ENCODE measurements at regions not wholly inside any gene's neighbourhood (a gene's known extent, or its start where the extent isn't known, plus 50 kb on each side); places are given as distances from the start of the nearest gene placed in this dataset.
A peak's percentile ranks its signal among the peaks of the same experiment; 100 is the strongest.
"Not testable (repeated sequence)": the region's sequence is repeated elsewhere in the genome, so short reads cannot be mapped to it uniquely, and the experiment has no call there.

DNA sequence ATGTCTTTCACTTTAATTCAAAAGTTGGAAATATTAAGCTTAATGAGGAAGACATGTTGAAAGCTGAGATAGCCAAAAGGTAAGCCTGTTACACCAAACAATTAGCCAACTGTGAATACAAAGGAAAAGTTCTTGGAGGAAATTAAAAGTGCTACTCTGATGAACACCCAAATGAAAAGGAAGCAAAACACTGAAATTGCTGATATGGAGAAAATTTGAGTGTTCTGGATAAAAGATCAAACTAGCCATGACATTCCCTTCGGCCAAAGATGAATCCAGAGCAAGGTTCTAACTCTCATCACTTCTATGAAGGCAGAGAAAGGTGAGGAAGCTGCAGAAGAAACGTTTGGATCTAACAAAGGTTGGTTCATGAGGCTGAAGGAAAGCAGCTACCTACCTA lies 280.8 kb upstream of the BCHE start:
- DNase-seq (ENCODE audit: low spot score) (no peak), ATAC-seq (no peak)

DNA sequence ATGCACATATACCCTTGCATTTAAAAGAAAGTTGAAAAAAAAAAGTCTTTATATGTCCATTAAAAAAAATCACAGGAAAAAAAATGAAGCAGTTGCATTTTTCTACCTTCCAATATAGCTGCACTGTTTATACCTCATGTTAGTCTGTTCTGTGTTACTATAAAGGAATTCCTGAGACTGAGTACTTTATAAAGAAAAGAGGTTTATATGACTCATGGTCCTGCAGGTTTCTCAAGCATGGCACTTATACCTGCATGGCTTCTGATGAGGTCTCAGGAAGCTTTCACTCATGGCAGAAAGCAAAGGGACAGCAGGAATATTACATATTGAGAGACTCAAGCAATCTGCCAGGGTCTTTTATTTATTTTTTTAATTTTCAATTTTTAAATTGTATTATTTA lies 277.2 kb upstream of the BCHE start:
- ATAC-seq (no peak), DNase-seq (ENCODE audit: low spot score) (no peak)

DNA sequence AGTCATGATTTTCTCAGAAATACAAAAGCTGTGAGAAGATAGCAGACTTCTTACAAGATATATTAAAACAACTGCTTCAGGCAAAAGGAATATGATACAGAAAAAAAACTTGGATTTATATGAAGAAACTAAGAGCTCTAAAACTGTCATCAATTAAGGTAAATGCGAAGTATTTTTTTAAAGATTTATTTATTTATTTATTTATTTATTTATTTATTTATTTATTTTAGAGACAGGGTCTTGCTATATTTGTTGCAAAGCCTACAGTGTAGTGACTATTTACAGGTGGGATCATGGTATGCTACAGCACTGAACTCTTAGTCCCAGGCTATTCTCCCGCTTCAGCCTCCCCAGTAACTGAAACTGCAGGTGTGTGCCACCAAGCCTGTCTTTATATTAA lies 274.3 kb upstream of the BCHE start:
- ATAC-seq (no peak), DNase-seq (ENCODE audit: low spot score) (no peak)

DNA sequence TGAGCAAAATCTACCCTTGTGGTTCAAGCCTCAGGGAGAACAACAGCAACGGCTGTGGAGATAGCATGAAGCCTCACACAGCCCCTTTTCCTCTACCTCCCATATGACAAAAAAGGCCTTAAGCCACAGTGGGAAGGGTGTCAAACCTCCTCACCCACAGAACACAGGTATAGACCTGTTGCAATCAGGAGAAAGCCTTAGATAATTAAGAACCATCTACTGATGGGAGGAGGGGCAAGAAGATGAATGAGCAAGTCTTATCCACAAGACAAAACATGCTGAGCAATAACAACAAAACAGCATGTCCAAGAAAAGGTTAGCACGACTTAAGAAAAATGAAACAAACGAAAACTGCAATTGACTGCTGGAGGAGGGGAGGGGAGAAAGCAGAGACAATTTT lies 272.9 kb upstream of the BCHE start:
- no peak for ATAC-seq
- DNase-seq (ENCODE audit: low spot score) = no peak

DNA sequence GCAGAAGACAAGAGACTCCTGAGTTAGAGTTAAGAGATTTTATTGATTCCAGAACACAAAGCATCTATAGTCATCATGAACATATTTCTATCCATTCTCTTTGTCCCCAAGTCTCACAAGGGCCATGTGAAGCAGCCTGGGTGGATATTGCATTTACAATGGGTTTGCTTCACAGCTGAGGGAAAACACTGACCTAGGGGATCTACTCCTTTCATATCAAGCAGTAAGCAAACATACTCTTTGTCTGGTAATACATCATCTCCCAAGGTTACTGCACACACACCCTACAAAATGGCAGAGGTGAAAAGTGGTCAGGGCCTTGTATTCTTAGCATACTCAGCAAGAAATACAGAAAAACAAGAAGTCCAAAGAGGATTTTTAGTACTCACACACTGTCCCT lies 267.7 kb upstream of the BCHE start:
- ATAC-seq (no peak), DNase-seq (ENCODE audit: low spot score) (no peak)

DNA sequence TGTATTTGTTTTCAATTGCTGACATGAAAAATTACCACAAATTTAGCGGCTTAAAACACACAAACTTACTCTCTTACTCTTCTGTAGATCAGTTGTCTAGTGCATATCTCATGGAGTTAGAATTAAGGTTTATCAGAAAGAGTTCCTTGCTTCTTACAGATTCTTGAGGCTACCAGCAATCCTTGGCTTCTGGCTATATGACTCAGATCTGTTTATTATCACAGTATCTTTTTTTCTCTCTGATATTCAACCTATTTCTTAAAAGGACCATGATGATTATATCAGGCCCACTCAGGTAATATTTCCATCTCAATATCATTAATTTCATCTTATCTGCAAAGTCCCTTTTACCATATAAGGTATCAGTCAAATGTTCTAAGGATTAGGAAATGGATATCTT lies 263.5 kb upstream of the BCHE start:
- ATAC-seq (no peak), DNase-seq (ENCODE audit: low spot score) (no peak)

DNA sequence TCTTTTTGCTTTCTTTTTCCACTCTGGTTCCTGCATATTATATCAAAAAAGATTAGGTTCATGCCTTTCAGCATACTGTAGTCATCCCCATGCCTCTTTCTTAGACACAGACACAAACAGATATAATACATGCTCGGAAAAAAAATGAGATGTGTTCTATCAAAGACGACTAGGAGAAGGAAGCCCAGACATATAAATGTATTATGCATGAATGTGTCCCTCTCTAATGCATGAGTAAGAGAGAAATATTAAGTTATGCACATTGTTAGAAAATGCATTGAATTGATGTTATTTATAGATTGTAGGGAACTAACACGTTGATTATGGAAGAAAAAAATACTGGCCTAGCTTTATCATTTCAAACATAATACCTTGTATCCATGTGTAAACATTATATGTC lies 252.4 kb upstream of the BCHE start:
- no peak for ATAC-seq

DNA sequence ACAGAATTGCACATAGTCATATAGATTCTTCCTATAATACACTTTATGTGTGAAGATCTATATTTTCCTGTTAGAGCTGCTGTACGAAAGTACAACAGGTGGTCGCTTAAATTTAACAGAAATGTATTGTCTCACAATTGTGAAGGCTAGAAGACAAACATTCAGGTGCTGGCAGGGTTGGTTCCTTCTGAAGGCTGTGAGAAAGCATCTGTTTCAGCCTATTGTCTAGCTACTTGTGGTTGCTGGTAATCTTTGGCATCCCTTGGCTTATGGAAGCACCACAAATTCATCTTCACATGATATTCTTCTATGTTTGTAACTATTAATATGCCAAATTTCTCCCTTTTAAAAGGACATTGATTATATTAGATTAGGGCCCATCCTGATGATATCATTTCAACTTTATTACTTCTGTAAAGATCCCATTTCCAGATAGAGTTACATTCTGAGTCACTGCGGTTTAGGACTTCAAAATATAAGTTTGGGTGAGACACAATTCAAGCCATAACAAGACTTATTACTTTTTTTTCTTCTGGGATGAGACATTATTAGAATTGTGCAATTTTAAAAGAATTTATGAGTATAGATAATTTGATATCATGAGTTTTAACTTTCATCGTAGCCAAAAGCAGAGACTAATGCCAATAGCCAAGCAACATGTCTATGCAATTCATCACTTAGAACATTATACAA lies 248.1 kb upstream of the BCHE start:
- DNase-seq (ENCODE audit: low spot score) (no peak), ATAC-seq (no peak)

More for the DNA sequence above, 252.4 kb upstream of the BCHE start:
- DNase-seq (ENCODE audit: low spot score) = no peak

DNA sequence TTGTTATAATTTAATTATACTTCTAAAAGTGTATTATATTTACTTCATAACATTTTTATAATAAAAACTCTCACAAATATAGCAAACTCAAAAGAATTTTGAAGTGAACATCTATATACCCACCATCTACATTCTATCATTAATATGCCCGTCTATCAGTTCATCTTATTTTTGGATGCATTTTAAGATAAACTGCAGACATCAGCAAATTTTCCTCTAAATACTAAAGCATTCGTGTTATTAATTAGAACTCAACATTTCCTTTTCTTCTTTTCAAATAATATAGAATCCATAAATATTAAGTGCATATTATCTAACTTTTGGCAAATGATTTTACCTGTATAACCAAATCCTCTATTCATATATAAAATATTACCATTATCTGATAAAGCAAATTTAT lies 242.9 kb upstream of the BCHE start:
- no peak for DNase-seq (ENCODE audit: low spot score)

DNA sequence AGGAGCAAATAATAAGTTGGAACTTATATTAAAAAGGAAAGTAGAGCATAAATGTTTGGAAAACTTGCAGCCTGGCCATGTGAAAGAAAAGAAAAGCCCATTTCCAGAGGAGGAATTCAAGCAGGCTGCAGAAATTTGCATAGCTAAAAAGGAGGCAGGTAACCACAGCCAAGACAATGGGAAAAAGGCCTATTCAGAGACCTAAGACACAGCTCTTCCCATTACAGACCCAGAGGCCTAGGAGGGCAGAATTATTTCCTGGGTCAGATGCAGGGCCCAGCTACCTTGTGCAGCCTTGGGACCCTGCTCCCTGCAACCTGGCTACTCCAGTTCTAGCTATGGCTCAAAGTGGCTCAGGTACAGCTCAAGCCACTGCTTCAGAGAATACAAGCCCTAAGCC lies 234.6 kb upstream of the BCHE start:
- no peak for DNase-seq (ENCODE audit: low spot score)
- no peak for ATAC-seq

More for the DNA sequence above, 242.9 kb upstream of the BCHE start:
- ATAC-seq = no peak

DNA sequence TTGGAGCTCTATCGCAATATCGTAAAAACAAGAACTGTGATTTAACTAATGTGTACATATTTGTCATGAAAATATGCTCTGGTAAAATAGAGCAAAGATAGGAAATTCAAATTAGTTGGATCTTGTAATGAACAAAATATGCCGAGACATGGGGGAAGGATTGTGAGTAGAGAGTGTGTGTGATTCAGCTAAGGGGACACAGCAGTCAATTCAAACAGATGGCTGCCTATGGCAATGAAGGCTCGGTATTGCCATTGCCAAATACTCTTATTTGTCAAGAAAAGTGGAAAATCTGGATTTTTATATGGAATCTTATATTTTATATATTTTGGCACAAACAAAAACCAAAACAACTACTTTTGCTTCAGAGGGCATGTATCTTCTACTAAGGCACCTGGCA lies 227.3 kb upstream of the BCHE start:
- DNase-seq (ENCODE audit: low spot score) (no peak), ATAC-seq (no peak)

DNA sequence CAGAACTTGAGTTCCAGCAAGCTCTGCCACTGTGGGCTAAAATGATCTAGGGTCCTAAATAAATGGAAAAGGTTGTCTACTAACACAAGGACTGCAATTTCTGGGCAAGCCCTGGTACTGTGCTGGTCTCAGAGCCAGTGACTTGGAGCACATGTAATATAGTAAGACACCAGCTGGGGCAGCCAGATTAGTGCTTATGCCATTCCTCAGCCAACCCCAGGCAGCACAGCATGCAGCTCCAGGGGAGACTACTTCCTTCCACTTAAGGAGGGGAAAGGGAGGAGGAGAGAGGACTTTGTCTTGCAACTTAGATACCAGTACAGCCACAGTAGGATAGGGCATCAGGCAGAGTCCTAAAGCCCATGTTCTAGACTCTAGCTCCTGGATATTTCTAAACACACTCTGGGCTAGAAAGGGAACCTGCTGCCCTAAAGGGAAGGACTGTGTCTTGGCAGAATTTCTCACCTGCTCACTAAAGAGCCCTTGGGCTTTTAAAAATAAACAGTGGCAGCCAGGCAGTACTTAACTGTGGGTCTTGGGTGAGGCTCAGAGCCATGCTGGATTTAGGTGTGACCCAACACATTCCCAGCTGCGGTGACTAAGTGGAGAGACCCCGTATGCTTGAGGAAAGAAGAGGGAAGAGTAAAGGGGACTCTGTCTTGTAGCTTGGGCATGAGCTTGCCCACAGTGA lies 223.7 kb upstream of the BCHE start:
- DNase-seq (ENCODE audit: low spot score) = no peak
- ATAC-seq = no peak

DNA sequence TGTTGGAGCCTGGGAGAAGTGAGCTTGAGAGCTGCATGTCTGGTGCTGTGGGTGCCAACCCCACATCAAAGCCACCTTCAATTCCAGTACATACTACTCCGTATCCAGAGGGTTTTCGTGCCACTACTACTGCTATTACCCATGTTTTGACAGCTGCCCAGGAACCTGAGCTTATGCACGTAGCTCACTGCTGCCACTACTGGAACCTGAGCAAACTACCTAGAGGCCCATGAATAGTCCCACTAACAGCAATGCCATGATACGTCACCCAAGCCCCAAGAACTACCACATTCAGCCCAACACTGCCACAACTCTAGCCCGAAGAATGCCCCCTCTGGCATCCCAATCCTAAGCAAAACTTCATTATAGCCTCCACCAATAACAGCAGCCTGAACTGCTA lies 215.2 kb upstream of the BCHE start:
- DNase-seq (ENCODE audit: low spot score) (no peak), ATAC-seq (no peak)

DNA sequence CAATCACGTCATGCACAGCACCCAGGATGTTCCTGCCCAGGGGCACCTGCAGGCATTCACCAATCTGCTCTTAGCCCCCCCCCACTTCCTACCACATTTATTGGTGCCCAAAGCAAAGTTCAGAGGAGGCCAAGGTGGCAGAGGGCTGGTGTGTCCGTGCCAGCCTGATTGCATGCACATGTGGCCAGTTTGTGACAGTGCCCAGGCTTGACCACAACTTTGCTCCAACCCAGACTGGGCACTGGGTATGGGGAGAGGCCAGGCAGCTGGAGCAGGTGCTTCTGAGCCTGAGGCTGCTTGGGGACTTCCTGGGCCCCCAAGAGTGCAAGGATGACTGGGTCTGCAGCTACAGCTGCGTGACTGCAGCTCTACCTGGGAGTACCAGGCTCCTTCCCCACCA lies 192.3 kb upstream of the BCHE start:
- ATAC-seq (no peak), DNase-seq (ENCODE audit: low spot score) (no peak)

DNA sequence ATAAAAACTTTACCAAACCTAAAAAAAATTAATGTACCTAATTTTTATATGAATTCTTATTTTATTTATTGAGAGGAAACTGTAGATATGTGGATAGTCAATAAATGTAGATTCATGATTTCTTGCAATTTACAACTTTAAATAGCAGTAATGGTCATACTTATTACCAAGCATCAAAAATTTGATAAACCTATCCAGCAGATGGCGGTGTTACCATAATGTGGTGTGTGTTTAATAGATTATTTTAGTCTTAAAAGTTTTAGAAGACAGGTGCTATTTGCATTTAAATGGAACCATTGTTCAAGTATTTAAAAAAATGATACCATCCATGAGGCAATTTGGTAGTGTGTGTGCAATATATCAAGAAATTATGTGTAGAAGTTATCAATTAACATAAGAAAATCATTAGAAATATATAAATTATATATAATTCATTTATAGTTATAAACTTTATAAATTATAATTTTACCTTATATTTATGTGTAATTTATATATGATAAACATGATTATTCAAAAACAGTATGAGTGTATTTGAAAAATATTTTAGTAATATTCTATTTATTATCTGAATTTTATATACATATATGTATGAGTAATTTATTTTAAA lies 176.0 kb upstream of the BCHE start:
- DNase-seq (ENCODE audit: low spot score) (no peak), ATAC-seq (peak; percentile 47)

DNA sequence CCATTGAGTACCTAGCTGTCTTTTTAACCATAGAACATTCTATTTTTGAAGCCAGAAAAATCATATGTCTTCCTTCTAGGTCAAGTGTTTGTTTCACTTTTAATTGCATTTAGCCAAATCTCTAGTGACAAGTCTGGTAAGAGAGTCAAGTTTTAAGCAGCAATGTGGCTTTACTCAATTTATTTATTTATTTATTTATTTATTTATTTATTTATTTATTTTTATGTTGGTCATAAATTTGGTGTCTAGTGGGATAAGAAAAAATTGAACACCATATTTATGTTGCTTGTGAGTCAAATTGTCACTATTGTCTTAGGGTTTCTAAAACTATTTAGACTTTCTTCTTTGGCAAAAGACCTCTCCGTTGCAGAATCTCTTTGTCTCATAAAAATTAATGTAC lies 174.5 kb upstream of the BCHE start:
- no peak for DNase-seq (ENCODE audit: low spot score)
- ATAC-seq = no peak

DNA sequence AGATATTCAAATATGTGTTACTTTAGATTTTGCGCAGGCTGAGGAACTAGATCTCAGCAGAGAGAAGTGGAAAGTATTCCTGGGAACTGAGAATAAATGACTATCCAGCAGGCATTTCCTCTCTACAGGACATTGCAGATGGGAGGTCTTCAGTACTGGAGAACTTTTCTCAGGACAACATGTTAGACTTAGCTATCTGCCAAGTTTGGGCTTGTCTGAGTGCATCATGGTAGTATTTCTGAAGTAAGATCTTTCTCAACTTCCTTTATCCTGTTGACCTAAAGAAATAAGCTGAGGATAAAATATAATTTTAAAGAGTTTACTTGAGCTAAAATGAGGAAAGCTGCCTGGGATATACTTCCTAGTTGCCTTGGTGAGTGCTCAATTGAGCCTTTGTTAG lies 167.9 kb upstream of the BCHE start:
- no peak for DNase-seq (ENCODE audit: low spot score)
- no peak for ATAC-seq

DNA sequence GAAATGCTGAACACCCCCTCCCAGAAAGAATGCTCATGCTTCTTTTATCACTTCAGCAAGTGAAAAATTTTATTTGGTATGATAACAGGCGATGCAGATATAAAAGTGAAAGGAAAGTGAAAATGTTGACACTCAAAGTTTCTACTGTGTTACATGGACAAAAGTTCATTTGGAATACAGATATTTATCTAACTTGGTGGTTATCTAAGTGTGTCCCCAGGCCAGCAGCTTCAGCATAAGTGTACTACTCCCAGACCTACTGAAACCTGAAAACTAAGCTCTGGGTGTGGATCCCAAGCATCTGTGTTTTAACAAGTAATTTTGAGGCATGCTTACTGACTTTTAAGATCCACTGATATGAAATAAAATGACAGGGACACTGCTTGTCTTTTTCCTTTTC lies 157.1 kb upstream of the BCHE start:
- DNase-seq (ENCODE audit: low spot score) (no peak), ATAC-seq (peak; percentile 62)

DNA sequence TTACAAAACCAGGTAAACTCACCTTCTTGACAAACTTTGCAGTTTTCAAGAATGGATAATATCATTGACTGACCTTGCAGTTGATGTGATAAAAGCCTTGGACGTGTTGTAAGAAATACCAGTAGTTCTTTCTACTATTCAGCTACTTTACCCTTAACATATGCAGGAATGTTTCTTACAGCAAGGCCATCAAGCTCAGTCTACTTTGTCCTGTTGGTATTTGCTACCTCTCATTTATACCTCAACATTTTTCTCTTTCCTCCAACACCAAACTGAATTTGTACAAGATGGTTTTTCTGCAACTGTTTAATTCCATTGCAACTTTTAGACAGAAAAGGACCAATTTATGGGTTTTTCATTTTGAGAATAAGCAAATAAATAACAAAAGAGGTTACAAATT lies 147.4 kb upstream of the BCHE start:
- no peak for DNase-seq (ENCODE audit: low spot score)

DNA sequence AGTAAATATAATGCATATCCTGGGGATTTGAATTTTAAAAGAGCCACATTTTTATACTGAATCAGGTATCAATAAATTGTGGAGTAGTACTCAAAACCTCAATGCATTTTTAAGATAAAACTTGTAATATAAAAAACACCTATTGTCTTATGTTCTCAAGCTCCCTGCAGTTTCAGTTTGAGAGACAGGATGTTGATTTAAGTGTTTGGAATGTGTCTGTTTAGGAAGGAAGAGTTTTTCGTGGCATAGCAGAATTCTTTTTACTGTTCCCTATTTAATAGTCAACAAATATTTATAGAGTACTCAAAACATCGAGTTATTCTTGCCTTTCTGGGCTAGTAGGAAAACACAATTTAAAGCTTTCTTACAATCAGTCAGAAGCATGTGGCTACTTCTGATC lies 146.1 kb upstream of the BCHE start:
- ATAC-seq = no peak
- DNase-seq (ENCODE audit: low spot score) = no peak

More for the DNA sequence above, 147.4 kb upstream of the BCHE start:
- ATAC-seq = no peak

DNA sequence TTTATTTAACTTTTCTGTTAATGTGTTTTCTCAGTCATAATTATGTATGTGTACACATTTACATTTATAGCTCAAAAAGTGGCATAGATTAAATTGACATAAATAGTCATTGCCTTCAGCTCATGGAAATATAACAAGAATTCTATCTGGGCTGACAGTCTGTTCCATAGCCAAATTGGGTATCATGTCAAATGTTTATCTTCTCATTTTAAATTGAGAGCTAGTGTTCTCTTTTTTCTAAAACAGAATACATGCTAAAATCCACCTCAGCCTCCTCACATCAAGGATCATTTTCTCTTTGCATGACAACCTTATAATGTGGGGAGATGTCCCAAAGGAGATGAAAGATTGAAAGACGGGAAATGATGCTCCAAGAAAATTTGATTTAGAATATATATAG lies 144.1 kb upstream of the BCHE start:
- DNase-seq (ENCODE audit: low spot score) = no peak
- ATAC-seq = no peak

DNA sequence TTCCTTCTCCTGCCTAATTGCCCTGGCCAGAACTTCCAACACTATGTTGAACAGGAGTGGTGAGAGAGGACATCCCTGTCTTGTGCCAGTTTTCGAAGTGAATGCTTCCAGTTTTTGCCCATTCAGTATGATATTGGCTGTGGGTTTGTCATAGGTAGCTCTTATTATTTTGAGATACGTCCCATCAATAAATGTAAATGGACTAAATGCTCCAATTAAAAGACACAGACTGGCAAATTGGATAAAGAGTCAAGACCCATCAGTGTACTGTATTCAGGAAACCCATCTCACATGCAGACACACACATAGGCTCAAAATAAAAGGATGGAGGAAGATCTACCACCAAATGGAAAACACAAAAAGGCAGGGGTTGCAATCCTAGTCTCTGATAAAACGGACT lies 123.6 kb upstream of the BCHE start:
- ATAC-seq = not testable (repeated sequence)

DNA sequence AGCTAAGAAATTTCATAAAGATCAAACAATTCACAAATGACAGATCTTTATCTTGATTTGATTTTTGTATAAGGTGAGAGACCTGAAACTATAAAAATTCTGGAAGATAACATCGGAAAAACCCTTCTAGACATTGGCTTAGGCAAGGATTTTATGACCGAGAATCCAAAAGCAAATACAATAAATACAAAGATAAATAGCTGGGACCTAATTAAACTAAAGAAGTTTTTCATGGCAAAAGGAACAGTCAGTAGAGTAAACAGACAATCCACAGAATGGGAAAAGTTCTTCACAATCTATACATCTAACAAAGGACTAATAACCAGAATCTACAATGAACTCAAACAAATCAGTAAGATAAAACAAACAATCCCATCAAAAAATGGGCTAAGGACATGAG lies 116.9 kb upstream of the BCHE start:
- ATAC-seq (no peak), DNase-seq (ENCODE audit: low spot score) (no peak)

More for the DNA sequence above, 123.6 kb upstream of the BCHE start:
- DNase-seq (ENCODE audit: low spot score) = not testable (repeated sequence)

Measured in left lobe of liver (tissue), 2 donors.